HEK293 (cell line): ENCODE measurements at regions not wholly inside any gene's neighbourhood (a gene's known extent, or its start where the extent isn't known, plus 50 kb on each side); places are given as distances from the start of the nearest gene placed in this dataset.

Source experiments
- CTCF ChIA-PET: fragments of 350-600 bp; formaldehyde crosslinking; extraction: SDS; loops from one replicate; lab custom pipeline; 2021; ENCODE audit warnings: antibody characterized with exemption; lab: Yijun Ruan, JAX
- POLR2A ChIA-PET: fragments of 300-600 bp; formaldehyde crosslinking; extraction: SDS; loops from one replicate; lab custom pipeline; 2020; ENCODE audit warnings: antibody characterized with exemption, inconsistent platforms; lab: Yijun Ruan, JAX
- H3K27ac ChIP-seq: fragments of 200-500 bp; sonication (Bioruptor generic); 2 replicates; pipeline ENCODE4 v1.5.1; 2014; ENCODE audit warnings: low read depth, low read length, control low read depth, inconsistent platforms; ENCODE audit errors: extremely low read depth
- H3K36me3 ChIP-seq, 2 experiments: fragments of 200-500 bp in 1 of 2; sonication (Bioruptor generic) in 1 of 2; 1 replicate in 1 of 2; 2 replicates in 1 of 2; pipeline ENCODE4 v1.5.1; 2014 to 2017; ENCODE audit warnings: inconsistent platforms in 2 of 2, low read length in 2 of 2; ENCODE audit not compliant: control insufficient read depth in 2 of 2, insufficient read depth in 1 of 2
- H3K4me1 ChIP-seq: fragments of 200-500 bp; sonication (Bioruptor generic); 2 replicates; pipeline ENCODE4 v1.5.1; 2014; ENCODE audit warnings: mild to moderate bottlenecking, low read length, inconsistent platforms; ENCODE audit not compliant: control insufficient read depth, insufficient read depth
- H3K4me3 ChIP-seq: 2 replicates; pipeline ENCODE4 v1.5.1; 2011; ENCODE audit warnings: low read depth, mild to moderate bottlenecking, control low read depth, low read length, moderate library complexity
- H3K9me3 ChIP-seq: fragments of 200-500 bp; sonication (Bioruptor generic); 2 replicates; pipeline ENCODE4 v1.5.1; 2014; ENCODE audit warnings: low read depth, low read length, inconsistent platforms; ENCODE audit not compliant: control insufficient read depth, insufficient read depth
- EGR2 ChIP-seq: fragments of 450-650 bp; formaldehyde crosslinking; IDR thresholded peaks from 2 replicates; pipeline ENCODE4 v1.5.1; 2016; ENCODE audit warnings: low read depth, missing biosample characterization, missing genetic modification characterization
- SP3 ChIP-seq: fragments of 450-650 bp; formaldehyde crosslinking; IDR thresholded peaks from 2 replicates; pipeline ENCODE4 v1.5.1; 2016; ENCODE audit warnings: missing biosample characterization, missing genetic modification characterization
- TCF7L2 ChIP-seq: IDR thresholded peaks from 2 replicates; pipeline ENCODE4 v1.6.1; 2011; ENCODE audit warnings: low read depth, mild to moderate bottlenecking, inconsistent platforms, low read length, moderate library complexity, borderline replicate concordance
- ZFHX2 ChIP-seq: fragments of 450-650 bp; formaldehyde crosslinking; conservative IDR thresholded peaks from 2 replicates; pipeline ENCODE4 v1.5.1; 2016; ENCODE audit warnings: missing biosample characterization, missing genetic modification characterization
- ZFP37 ChIP-seq: fragments of 450-650 bp; formaldehyde crosslinking; IDR thresholded peaks from 2 replicates; pipeline ENCODE4 v1.5.1; 2016; ENCODE audit warnings: missing biosample characterization, missing genetic modification characterization
- ZIC2 ChIP-seq: fragments of 450-650 bp; formaldehyde crosslinking; IDR thresholded peaks from 2 replicates; pipeline ENCODE4 v1.5.1; 2016; ENCODE audit warnings: missing biosample characterization, missing genetic modification characterization
- ZNF112 ChIP-seq: fragments of 450-650 bp; formaldehyde crosslinking; IDR thresholded peaks from 2 replicates; pipeline ENCODE4 v1.5.0; 2017; ENCODE audit warnings: missing biosample characterization, missing genetic modification characterization
- ZNF114 ChIP-seq: fragments of 450-650 bp; formaldehyde crosslinking; IDR thresholded peaks from 2 replicates; pipeline ENCODE4 v1.5.0; 2017; ENCODE audit warnings: missing biosample characterization, missing genetic modification characterization
- ZNF16 ChIP-seq: fragments of 450-650 bp; formaldehyde crosslinking; IDR thresholded peaks from 2 replicates; pipeline ENCODE4 v1.5.1; 2016; ENCODE audit warnings: low read depth, missing biosample characterization, missing genetic modification characterization
- ZNF23 ChIP-seq: fragments of 450-650 bp; formaldehyde crosslinking; IDR thresholded peaks from 2 replicates; pipeline ENCODE4 v1.5.1; 2016; ENCODE audit warnings: missing biosample characterization, missing genetic modification characterization, borderline replicate concordance
- ZNF311 ChIP-seq: fragments of 450-650 bp; formaldehyde crosslinking; IDR thresholded peaks from 2 replicates; pipeline ENCODE4 v1.5.1; 2017; ENCODE audit warnings: missing biosample characterization, missing genetic modification characterization, borderline replicate concordance
- ZNF366 ChIP-seq: fragments of 450-650 bp; formaldehyde crosslinking; conservative IDR thresholded peaks from 2 replicates; pipeline ENCODE4 v1.5.1; 2016; ENCODE audit warnings: missing biosample characterization, missing genetic modification characterization
- ZNF391 ChIP-seq: fragments of 450-650 bp; formaldehyde crosslinking; IDR thresholded peaks from 2 replicates; pipeline ENCODE4 v1.5.1; 2016; ENCODE audit warnings: low read depth, missing biosample characterization, missing genetic modification characterization, borderline replicate concordance
- ZNF426 ChIP-seq: fragments of 450-650 bp; formaldehyde crosslinking; IDR thresholded peaks from 2 replicates; pipeline ENCODE4 v1.5.1; 2017; ENCODE audit warnings: missing biosample characterization, missing genetic modification characterization, mild to moderate bottlenecking, inconsistent platforms, moderate library complexity
- ZNF549 ChIP-seq: fragments of 450-650 bp; IDR thresholded peaks from 2 replicates; pipeline ENCODE4 v1.5.1; 2018; ENCODE audit warnings: missing biosample characterization, missing genetic modification characterization, mild to moderate bottlenecking, inconsistent platforms, moderate library complexity
- ZNF596 ChIP-seq: fragments of 450-650 bp; IDR thresholded peaks from 2 replicates; pipeline ENCODE4 v1.5.0; 2018; ENCODE audit warnings: missing biosample characterization, mild to moderate bottlenecking, missing genetic modification characterization, moderate library complexity
- ZNF629 ChIP-seq: fragments of 450-650 bp; formaldehyde crosslinking; IDR thresholded peaks from 2 replicates; pipeline ENCODE4 v1.5.1; 2017; ENCODE audit warnings: missing biosample characterization, missing genetic modification characterization
- ZNF658 ChIP-seq: fragments of 450-650 bp; formaldehyde crosslinking; IDR thresholded peaks from 2 replicates; pipeline ENCODE4; 2016; ENCODE audit warnings: missing biosample characterization, missing genetic modification characterization
- ZNF747 ChIP-seq: fragments of 450-650 bp; formaldehyde crosslinking; IDR thresholded peaks from 2 replicates; pipeline ENCODE4 v1.5.1; 2016; ENCODE audit warnings: missing biosample characterization, missing genetic modification characterization
- ZNF768 ChIP-seq: fragments of 450-650 bp; formaldehyde crosslinking; IDR thresholded peaks from 2 replicates; pipeline ENCODE4 v1.5.1; 2018; ENCODE audit warnings: missing biosample characterization, mild to moderate bottlenecking, missing genetic modification characterization
- ZNF785 ChIP-seq: fragments of 450-650 bp; formaldehyde crosslinking; IDR thresholded peaks from 2 replicates; pipeline ENCODE4 v1.5.1; 2016; ENCODE audit warnings: missing biosample characterization, missing genetic modification characterization
- ZNF830 ChIP-seq: fragments of 450-650 bp; IDR thresholded peaks from 2 replicates; pipeline ENCODE4 v1.5.0; 2018; ENCODE audit warnings: missing biosample characterization, missing genetic modification characterization, low read depth, mild to moderate bottlenecking, moderate library complexity
- TF ChIP-seq, protein P1 (sequence below): fragments of 450-650 bp; formaldehyde crosslinking; IDR thresholded peaks from 2 replicates; pipeline ENCODE4 v1.5.1; 2017; ENCODE audit warnings: missing biosample characterization, missing genetic modification characterization
- TF ChIP-seq, protein P2 (sequence below): fragments of 450-650 bp; formaldehyde crosslinking; IDR thresholded peaks from 2 replicates; pipeline ENCODE4 v1.5.1; 2016; ENCODE audit warnings: missing biosample characterization, missing genetic modification characterization
- TF ChIP-seq, protein P3 (sequence below): fragments of 450-650 bp; formaldehyde crosslinking; IDR thresholded peaks from 2 replicates; pipeline ENCODE4 v1.5.1; 2016; ENCODE audit warnings: missing biosample characterization, missing genetic modification characterization
- TF ChIP-seq, protein P4 (sequence below): fragments of 450-650 bp; formaldehyde crosslinking; IDR thresholded peaks from 2 replicates; pipeline ENCODE4 v1.5.1; 2016; ENCODE audit warnings: missing biosample characterization, missing genetic modification characterization
- TF ChIP-seq, protein P5 (sequence below): fragments of 450-650 bp; formaldehyde crosslinking; IDR thresholded peaks from 2 replicates; pipeline ENCODE4 v1.5.1; 2016; ENCODE audit warnings: missing biosample characterization, missing genetic modification characterization, borderline replicate concordance

DNA sequence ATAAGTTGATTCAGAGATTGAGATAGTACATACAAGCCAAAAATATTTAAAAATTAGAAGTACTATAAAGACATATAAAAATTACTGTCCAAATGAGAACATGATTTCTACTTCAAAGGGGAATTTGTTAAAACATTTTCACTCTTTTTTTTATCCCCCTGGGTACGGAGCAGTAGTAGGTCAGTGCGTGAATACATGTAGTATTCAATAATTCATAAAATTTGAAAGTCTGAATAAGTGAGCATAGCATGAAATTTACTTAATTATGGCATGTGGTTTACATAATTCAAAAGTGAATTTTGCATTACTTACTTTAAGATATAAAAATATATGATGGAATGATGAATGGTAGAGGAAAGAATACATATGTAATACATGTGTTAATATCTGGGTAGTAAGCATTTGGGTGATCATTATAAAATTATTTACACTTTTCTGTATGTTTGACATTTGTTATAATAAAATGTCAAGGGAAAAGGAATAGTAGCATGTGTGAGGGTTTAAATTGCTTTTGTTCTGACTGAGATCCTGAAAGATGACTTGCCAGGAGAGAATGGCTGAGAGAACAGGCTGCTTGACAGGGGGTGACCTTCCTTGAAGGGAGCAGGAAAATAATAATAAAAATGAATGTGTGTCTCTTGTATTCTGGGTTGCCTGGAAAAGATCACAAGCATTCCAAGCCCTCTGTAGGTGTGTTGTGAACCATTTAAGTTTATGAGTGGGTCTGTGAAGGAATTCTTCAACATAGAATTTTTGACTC is 1178.8 kb downstream of the ZPLD1 start:
- H3K27ac ChIP-seq = no peak overlapping the region
- H3K4me1 ChIP-seq = no peaks in the 10 kb centered on the region
- H3K36me3 ChIP-seq = no peaks in the 10 kb centered on the region
- no peak for TF ChIP-seq ZNF747 (tag by site-specific recombination)
- TF ChIP-seq ZNF114 (tag by site-specific recombination) = no peak
- TF ChIP-seq ZNF596 (tag by site-specific recombination) = no peak
- TF ChIP-seq SP3 (tag by site-specific recombination) = no peak
- no peak for TF ChIP-seq ZNF391 (tag by site-specific recombination)
- TF ChIP-seq ZNF658 (tag by site-specific recombination) = no peak
- TF ChIP-seq ZNF768 (tag by site-specific recombination) = no peak
- no peak for TF ChIP-seq TCF7L2
- TF ChIP-seq ZFP37 = no peak
- TF ChIP-seq, protein P1, sequence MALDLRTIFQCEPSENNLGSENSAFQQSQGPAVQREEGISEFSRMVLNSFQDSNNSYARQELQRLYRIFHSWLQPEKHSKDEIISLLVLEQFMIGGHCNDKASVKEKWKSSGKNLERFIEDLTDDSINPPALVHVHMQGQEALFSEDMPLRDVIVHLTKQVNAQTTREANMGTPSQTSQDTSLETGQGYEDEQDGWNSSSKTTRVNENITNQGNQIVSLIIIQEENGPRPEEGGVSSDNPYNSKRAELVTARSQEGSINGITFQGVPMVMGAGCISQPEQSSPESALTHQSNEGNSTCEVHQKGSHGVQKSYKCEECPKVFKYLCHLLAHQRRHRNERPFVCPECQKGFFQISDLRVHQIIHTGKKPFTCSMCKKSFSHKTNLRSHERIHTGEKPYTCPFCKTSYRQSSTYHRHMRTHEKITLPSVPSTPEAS (tag by site-specific recombination) = no peak
- TF ChIP-seq, protein P2, sequence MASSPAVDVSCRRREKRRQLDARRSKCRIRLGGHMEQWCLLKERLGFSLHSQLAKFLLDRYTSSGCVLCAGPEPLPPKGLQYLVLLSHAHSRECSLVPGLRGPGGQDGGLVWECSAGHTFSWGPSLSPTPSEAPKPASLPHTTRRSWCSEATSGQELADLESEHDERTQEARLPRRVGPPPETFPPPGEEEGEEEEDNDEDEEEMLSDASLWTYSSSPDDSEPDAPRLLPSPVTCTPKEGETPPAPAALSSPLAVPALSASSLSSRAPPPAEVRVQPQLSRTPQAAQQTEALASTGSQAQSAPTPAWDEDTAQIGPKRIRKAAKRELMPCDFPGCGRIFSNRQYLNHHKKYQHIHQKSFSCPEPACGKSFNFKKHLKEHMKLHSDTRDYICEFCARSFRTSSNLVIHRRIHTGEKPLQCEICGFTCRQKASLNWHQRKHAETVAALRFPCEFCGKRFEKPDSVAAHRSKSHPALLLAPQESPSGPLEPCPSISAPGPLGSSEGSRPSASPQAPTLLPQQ (tag by site-specific recombination) = no peak
- no peak for TF ChIP-seq ZFHX2
- TF ChIP-seq ZNF629 (tag by site-specific recombination) = no peak
- TF ChIP-seq, protein P3, sequence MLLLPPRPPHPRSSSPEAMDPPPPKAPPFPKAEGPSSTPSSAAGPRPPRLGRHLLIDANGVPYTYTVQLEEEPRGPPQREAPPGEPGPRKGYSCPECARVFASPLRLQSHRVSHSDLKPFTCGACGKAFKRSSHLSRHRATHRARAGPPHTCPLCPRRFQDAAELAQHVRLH = no peak
- no peak for TF ChIP-seq EGR2
- TF ChIP-seq ZNF311 (tag by site-specific recombination) = no peak
- TF ChIP-seq, protein P4, sequence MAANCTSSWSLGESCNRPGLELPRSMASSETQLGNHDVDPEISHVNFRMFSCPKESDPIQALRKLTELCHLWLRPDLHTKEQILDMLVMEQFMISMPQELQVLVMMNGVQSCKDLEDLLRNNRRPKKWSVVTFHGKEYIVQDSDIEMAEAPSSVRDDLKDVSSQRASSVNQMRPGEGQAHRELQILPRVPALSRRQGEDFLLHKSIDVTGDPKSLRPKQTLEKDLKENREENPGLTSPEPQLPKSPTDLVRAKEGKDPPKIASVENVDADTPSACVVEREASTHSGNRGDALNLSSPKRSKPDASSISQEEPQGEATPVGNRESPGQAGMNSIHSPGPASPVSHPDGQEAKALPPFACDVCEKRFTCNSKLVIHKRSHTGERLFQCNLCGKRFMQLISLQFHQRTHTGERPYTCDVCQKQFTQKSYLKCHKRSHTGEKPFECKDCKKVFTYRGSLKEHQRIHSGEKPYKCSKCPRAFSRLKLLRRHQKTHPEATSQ (tag by site-specific recombination) = no peak
- POLR2A ChIA-PET = no interaction called here
- no peaks in the 10 kb centered on the region for H3K9me3 ChIP-seq
- no peak overlapping the region for H3K4me3 ChIP-seq
- CTCF ChIA-PET = no interaction called here

DNA sequence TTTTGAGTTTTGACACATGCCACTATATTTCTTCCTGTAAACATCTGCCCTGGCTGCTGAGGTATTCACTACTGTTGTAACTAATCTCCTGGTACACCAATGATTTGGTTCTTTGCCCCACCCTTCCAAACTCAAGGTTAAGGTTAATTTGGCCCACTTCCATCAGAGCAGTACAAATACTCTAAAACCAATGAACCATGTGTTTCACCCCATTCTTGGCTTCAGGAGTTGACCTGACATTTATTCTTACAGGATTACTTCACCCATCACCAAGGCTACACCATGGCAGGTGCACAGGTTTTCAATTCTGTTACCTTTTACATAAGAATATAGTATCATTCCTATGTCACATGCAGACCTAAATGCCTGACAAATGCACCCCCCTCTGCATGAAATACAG is 1179.9 kb downstream of the ZPLD1 start:
- Histone ChIP-seq H3K9me3 (no peaks in the 10 kb centered on the region), H3K27ac (no peak overlapping the region), H3K4me1 (no peaks in the 10 kb centered on the region), H3K36me3 (no peaks in the 10 kb centered on the region), H3K4me3 (no peak overlapping the region)
- ChIA-PET CTCF (no interaction called here), POLR2A (no interaction called here)
- TF ChIP-seq ZNF16 (tag by site-specific recombination) (no peak), ZNF785 (tag by site-specific recombination) (no peak), ZNF366 (tag by site-specific recombination) (no peak), ZNF830 (tag by site-specific recombination) (no peak), ZNF23 (tag by site-specific recombination) (no peak), ZNF112 (tag by site-specific recombination) (no peak), ZIC2 (tag by site-specific recombination) (no peak), ZNF549 (tag by site-specific recombination) (no peak), ZNF426 (tag by site-specific recombination) (no peak)
- TF ChIP-seq, protein P5, sequence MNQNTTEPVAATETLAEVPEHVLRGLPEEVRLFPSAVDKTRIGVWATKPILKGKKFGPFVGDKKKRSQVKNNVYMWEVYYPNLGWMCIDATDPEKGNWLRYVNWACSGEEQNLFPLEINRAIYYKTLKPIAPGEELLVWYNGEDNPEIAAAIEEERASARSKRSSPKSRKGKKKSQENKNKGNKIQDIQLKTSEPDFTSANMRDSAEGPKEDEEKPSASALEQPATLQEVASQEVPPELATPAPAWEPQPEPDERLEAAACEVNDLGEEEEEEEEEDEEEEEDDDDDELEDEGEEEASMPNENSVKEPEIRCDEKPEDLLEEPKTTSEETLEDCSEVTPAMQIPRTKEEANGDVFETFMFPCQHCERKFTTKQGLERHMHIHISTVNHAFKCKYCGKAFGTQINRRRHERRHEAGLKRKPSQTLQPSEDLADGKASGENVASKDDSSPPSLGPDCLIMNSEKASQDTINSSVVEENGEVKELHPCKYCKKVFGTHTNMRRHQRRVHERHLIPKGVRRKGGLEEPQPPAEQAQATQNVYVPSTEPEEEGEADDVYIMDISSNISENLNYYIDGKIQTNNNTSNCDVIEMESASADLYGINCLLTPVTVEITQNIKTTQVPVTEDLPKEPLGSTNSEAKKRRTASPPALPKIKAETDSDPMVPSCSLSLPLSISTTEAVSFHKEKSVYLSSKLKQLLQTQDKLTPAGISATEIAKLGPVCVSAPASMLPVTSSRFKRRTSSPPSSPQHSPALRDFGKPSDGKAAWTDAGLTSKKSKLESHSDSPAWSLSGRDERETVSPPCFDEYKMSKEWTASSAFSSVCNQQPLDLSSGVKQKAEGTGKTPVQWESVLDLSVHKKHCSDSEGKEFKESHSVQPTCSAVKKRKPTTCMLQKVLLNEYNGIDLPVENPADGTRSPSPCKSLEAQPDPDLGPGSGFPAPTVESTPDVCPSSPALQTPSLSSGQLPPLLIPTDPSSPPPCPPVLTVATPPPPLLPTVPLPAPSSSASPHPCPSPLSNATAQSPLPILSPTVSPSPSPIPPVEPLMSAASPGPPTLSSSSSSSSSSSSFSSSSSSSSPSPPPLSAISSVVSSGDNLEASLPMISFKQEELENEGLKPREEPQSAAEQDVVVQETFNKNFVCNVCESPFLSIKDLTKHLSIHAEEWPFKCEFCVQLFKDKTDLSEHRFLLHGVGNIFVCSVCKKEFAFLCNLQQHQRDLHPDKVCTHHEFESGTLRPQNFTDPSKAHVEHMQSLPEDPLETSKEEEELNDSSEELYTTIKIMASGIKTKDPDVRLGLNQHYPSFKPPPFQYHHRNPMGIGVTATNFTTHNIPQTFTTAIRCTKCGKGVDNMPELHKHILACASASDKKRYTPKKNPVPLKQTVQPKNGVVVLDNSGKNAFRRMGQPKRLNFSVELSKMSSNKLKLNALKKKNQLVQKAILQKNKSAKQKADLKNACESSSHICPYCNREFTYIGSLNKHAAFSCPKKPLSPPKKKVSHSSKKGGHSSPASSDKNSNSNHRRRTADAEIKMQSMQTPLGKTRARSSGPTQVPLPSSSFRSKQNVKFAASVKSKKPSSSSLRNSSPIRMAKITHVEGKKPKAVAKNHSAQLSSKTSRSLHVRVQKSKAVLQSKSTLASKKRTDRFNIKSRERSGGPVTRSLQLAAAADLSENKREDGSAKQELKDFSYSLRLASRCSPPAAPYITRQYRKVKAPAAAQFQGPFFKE (tag by site-specific recombination) = no peak
